B cell (primary cell): ENCODE measurements at regions not wholly inside any gene's neighbourhood (a gene's known extent, or its start where the extent isn't known, plus 50 kb on each side); places are given as distances from the start of the nearest gene placed in this dataset.

Source experiments
- EZH2 ChIP-seq: IDR thresholded peaks from 2 replicates; pipeline ENCODE4 v1.6.1; 2012; ENCODE audit warnings: borderline replicate concordance, low read depth, mild to moderate bottlenecking, moderate library complexity, low read length; ENCODE audit not compliant: insufficient read depth, poor library complexity, severe bottlenecking
- TF ChIP-seq, protein P1 (sequence below): fragments of 200-600 bp; IDR thresholded peaks from one replicate; pipeline ENCODE4 v1.8.0; 2022; ENCODE audit warnings: antibody characterized with exemption, mild to moderate bottlenecking

- TF ChIP-seq, protein P1, sequence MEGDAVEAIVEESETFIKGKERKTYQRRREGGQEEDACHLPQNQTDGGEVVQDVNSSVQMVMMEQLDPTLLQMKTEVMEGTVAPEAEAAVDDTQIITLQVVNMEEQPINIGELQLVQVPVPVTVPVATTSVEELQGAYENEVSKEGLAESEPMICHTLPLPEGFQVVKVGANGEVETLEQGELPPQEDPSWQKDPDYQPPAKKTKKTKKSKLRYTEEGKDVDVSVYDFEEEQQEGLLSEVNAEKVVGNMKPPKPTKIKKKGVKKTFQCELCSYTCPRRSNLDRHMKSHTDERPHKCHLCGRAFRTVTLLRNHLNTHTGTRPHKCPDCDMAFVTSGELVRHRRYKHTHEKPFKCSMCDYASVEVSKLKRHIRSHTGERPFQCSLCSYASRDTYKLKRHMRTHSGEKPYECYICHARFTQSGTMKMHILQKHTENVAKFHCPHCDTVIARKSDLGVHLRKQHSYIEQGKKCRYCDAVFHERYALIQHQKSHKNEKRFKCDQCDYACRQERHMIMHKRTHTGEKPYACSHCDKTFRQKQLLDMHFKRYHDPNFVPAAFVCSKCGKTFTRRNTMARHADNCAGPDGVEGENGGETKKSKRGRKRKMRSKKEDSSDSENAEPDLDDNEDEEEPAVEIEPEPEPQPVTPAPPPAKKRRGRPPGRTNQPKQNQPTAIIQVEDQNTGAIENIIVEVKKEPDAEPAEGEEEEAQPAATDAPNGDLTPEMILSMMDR = no peak
- no peak for TF ChIP-seq EZH2
Measured at GRCh38 chr6:27066381-27066780, 181.1 kb upstream of the PRSS16 start.
